GM12878 (cell line): ENCODE measurements at regions not wholly inside any gene's neighbourhood (a gene's known extent, or its start where the extent isn't known, plus 50 kb on each side); places are given as distances from the start of the nearest gene placed in this dataset.

Source experiments
- ATAC-seq: fragments of 200-7000 bp; cut with Tn5 transposase; 3 replicates; pipeline ENCODE4 v1.9.1; 2020; ENCODE audit warnings: mild to moderate bottlenecking, moderate library complexity
- BruUV-seq: library from RNA; stranded (reverse); fragments of 400-500 nt; replicated peaks from 2 replicates; lab custom pipeline; 2021; lab: Mats Ljungman, UMichigan
- CTCF ChIA-PET: fragments of 300-600 bp; sonication (Branson Sonifier 250); formaldehyde crosslinking; extraction: SDS; loops from one replicate; lab custom pipeline; 2021; ENCODE audit warnings: inconsistent platforms; lab: Yijun Ruan, JAX
- POLR2A ChIA-PET: fragments of 350-600 bp; formaldehyde crosslinking; extraction: SDS; loops from one replicate; lab custom pipeline; 2021; ENCODE audit warnings: inconsistent platforms; lab: Charles Lee
- RAD21 ChIA-PET: fragments of 300-600 bp; sonication (Branson Sonifier 250); formaldehyde crosslinking; loops from one replicate; lab custom pipeline; 2023; ENCODE audit warnings: antibody characterized with exemption; ENCODE audit not compliant: unreplicated experiment; lab: Charles Lee
- SMC1A ChIA-PET: fragments of 300-600 bp; sonication (Branson Sonifier 250); formaldehyde crosslinking; loops from one replicate; lab custom pipeline; 2023; ENCODE audit not compliant: unreplicated experiment, uncharacterized antibody; lab: Charles Lee
- DNase-seq: peaks from one replicate; pipeline ENCODE4 v3.0.0-alpha.2; 2011; ENCODE audit warnings: low read depth, low spot score
- FAIRE-seq: peaks from 3 replicates; lab custom pipeline; 2011; peaks lifted over from hg19 to GRCh38; lab: Jason Lieb, UNC
- H2AFZ ChIP-seq: 2 replicates; pipeline ENCODE4 v1.6.0; 2011; ENCODE audit warnings: low read depth, low read length, control low read depth; ENCODE audit not compliant: control insufficient read depth
- H3K27ac ChIP-seq: 2 replicates; pipeline ENCODE4 v1.5.1; 2011; ENCODE audit warnings: control low read depth; ENCODE audit not compliant: control insufficient read depth, insufficient read depth
- H3K27me3 ChIP-seq, 2 experiments: replicated peaks in 1 of 2; 2 replicates each; pipeline versions ENCODE4 v1.6.0 to v1.6.1; 2011; ENCODE audit warnings: low read length in 1 of 2; ENCODE audit not compliant: control insufficient read depth in 2 of 2, insufficient read depth in 2 of 2
- H3K36me3 ChIP-seq, 2 experiments: 2 replicates each; pipeline ENCODE4 v1.5.1; 2011; ENCODE audit warnings: low read length in 1 of 2; ENCODE audit not compliant: control insufficient read depth in 2 of 2, insufficient read depth in 2 of 2
- H3K4me1 ChIP-seq: 2 replicates; pipeline ENCODE4 v1.6.1; 2011; ENCODE audit warnings: mild to moderate bottlenecking, low read length, moderate library complexity, mixed read lengths; ENCODE audit not compliant: control insufficient read depth, insufficient read depth
- H3K4me2 ChIP-seq: 2 replicates; pipeline ENCODE4 v1.6.0; 2011; ENCODE audit warnings: control low read depth; ENCODE audit not compliant: control insufficient read depth, insufficient read depth
- H3K4me3 ChIP-seq: fragments of 200-600 bp; sonication (generic); 2 replicates; pipeline ENCODE4 v1.5.1; 2016
- H3K79me2 ChIP-seq: 2 replicates; pipeline ENCODE4 v1.6.0; 2011; ENCODE audit warnings: low read length; ENCODE audit not compliant: control insufficient read depth, insufficient read depth
- H3K9ac ChIP-seq: 2 replicates; pipeline ENCODE4 v1.8.0; 2011; ENCODE audit warnings: low read length, control low read depth, mixed read lengths; ENCODE audit not compliant: control insufficient read depth, insufficient read depth
- H3K9me3 ChIP-seq: replicated peaks from 3 replicates; pipeline ENCODE4 v1.5.1; 2011; ENCODE audit warnings: mild to moderate bottlenecking, low read length; ENCODE audit not compliant: control insufficient read depth, insufficient read depth
- H4K20me1 ChIP-seq: 2 replicates; pipeline ENCODE4 v1.6.0; 2011; ENCODE audit not compliant: control insufficient read depth, insufficient read depth
- ATF3 ChIP-seq: IDR thresholded peaks from 2 replicates; pipeline ENCODE4 v1.6.1; 2011; ENCODE audit warnings: low read depth, mild to moderate bottlenecking, low read length, moderate library complexity, borderline replicate concordance; ENCODE audit errors: extremely low read depth
- CEBPB ChIP-seq, 2 experiments: fragments of 150-350 bp in 1 of 2; IDR thresholded peaks; 2 replicates each; pipeline ENCODE4 v1.6.1; 2012 to 2014; ENCODE audit warnings: low read depth in 2 of 2, low read length in 2 of 2, borderline replicate concordance in 1 of 2, inconsistent platforms in 1 of 2
- CREM ChIP-seq: IDR thresholded peaks from 2 replicates; pipeline ENCODE4 v1.6.1; 2014; ENCODE audit warnings: antibody characterized with exemption, low read depth
- HCFC1 ChIP-seq: fragments of 150-350 bp; IDR thresholded peaks from 2 replicates; pipeline ENCODE4 v1.6.1; 2014; ENCODE audit warnings: low read length
- IRF3 ChIP-seq: fragments of 450-650 bp; IDR thresholded peaks from 2 replicates; pipeline ENCODE4 v1.6.1; 2014; ENCODE audit warnings: mild to moderate bottlenecking
- MTA2 ChIP-seq: fragments of 450-650 bp; IDR thresholded peaks from 2 replicates; pipeline ENCODE4 v1.6.1; 2016; ENCODE audit warnings: low read depth, mild to moderate bottlenecking, moderate library complexity
- RFX5 ChIP-seq: IDR thresholded peaks from 2 replicates; pipeline ENCODE4 v1.6.1; 2011; ENCODE audit warnings: low read depth, low read length, improper control_type of control experiment
- SMAD5 ChIP-seq: IDR thresholded peaks from 2 replicates; pipeline ENCODE4 v1.6.1; 2016; ENCODE audit warnings: antibody characterized with exemption, low read depth
- TARDBP ChIP-seq: IDR thresholded peaks from 2 replicates; pipeline ENCODE4 v1.6.1; 2016; ENCODE audit warnings: borderline replicate concordance
- ZBTB11 ChIP-seq: fragments of 450-650 bp; formaldehyde crosslinking; IDR thresholded peaks from 2 replicates; pipeline ENCODE4 v1.5.0; 2022; ENCODE audit warnings: mild to moderate bottlenecking, missing genetic modification characterization
- ZNF207 ChIP-seq: fragments of 450-650 bp; IDR thresholded peaks from 2 replicates; pipeline ENCODE4 v1.6.1; 2014; ENCODE audit warnings: antibody characterized with exemption, mild to moderate bottlenecking, borderline replicate concordance
- ZNF24 ChIP-seq: fragments of 450-650 bp; IDR thresholded peaks from 2 replicates; pipeline ENCODE4 v1.6.1; 2017; ENCODE audit warnings: antibody characterized with exemption, mild to moderate bottlenecking
- ZNF274 ChIP-seq: IDR thresholded peaks from one replicate; pipeline ENCODE4 v1.8.0; 2011; ENCODE audit not compliant: insufficient read length, insufficient read depth
- WGBS: methylation state at CpG from one replicate; pipeline ENCODE4 v1.1.6; 2016; ENCODE audit warnings: low lambda C conversion rate; ENCODE audit not compliant: insufficient replicate concordance, insufficient coverage; ENCODE audit errors: missing lambda C conversion rate; 5-methylcytosine and 5-hydroxymethylcytosine counted together
- in situ Hi-C: fragments of 300-500 bp; cut with MboI; formaldehyde crosslinking; loops from 9 replicates; pipeline ENCODE4 v1.14.3; 2018; ENCODE audit warnings: mixed read lengths
- intact Hi-C: fragments of 100-400 bp; cut with micrococcal nuclease; formaldehyde crosslinking; loops from one replicate; pipeline ENCODE4 v1.14.2; 2022; ENCODE audit not compliant: unreplicated experiment
- TF ChIP-seq, protein P1 (sequence below): IDR thresholded peaks from 2 replicates; pipeline ENCODE4 v1.6.1; 2012; ENCODE audit warnings: low read depth, low read length, improper control_type of control experiment

- Histone ChIP-seq H3K4me1 (no peaks in the 10 kb centered on the region), H3K4me2 (no peak overlapping the region), H3K9ac (no peak overlapping the region), H3K9me3 (no peaks in the 10 kb centered on the region), H3K27ac (no peak overlapping the region), H3K4me3 (no peak overlapping the region), H4K20me1 (no peaks in the 10 kb centered on the region), H3K36me3 (no peaks in the 10 kb centered on the region)
- in situ Hi-C loops (no loop called here), intact Hi-C loops (no loop called here)
- DNase-seq: no peak
- POLR2A ChIA-PET: no interaction called here
- no TSS peak for BruUV-seq
- WGBS: 0% methylated on average over 2 of the region's 2 CpGs
- TF ChIP-seq SMAD5 (no peak), CEBPB (IDR thresholded peaks at IDR 0.05; ENCODE audit: borderline replicate concordance in 1 of 2, low read depth in 2 of 2, low read length in 2 of 2) (no peak), RFX5 (no peak), TARDBP (no peak), ZNF274 (no peak), MTA2 (no peak), ZNF207 (no peak), ZNF24 (no peak), ATF3 (no peak), IRF3 (no peak), CREM (no peak), HCFC1 (no peak), ZBTB11 (CRISPR knock-in tag) (no peak)
- TF ChIP-seq, protein P1, sequence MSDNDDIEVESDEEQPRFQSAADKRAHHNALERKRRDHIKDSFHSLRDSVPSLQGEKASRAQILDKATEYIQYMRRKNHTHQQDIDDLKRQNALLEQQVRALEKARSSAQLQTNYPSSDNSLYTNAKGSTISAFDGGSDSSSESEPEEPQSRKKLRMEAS: no peak
- TF ChIP-seq, all 136 proteins: peak for 0
- ChIA-PET RAD21 (no interaction called here), CTCF (no interaction called here), SMC1A (interaction anchor here (1.1 kb wide), 1 partner anchor 1261 kb away, joined by 3 read pairs; no protein-coding TSS in a partner anchor)
- Histone ChIP-seq H2AFZ (no peak overlapping the region), H3K27me3 (no peaks in the 10 kb centered on the region; a peak in 1 of 4 replicates), H3K79me2 (no peaks in the 10 kb centered on the region)
- no peak for ATAC-seq
- no peak for FAIRE-seq
These were observed 129.3 kb upstream of the TOP1 start for GRCh38 chr20:40899344-40899743.
